T47D (cell line): ENCODE measurements at regions not wholly inside any gene's neighbourhood (a gene's known extent, or its start where the extent isn't known, plus 50 kb on each side); places are given as distances from the start of the nearest gene placed in this dataset.

Experiments
- DNase-seq, 2 experiments: peaks; one replicate each; pipeline versions ENCODE4 v3.0.0 to v3.0.0-alpha.2; 2011 to 2012; ENCODE audit warnings: low read depth in 1 of 2, low spot score in 1 of 2
- JUND ChIP-seq: IDR thresholded peaks from 2 replicates; pipeline ENCODE4 v1.6.1; 2012; ENCODE audit warnings: low read depth
- in situ Hi-C: cut with HindIII; loops from 2 replicates; pipeline ENCODE4 v1.10.0; 2016; ENCODE audit warnings: low sequenced_read_pairs, low pct_unique_long_range_greater_than_20kb

GRCh38 chr9:136611606-136612005 is 51.1 kb upstream of the EGFL7 start:
- TF ChIP-seq JUND = no peak
- DNase-seq = no peak
- in situ Hi-C loops = no loop called here

GRCh38 chr9:136611119-136611518 is 51.6 kb upstream of the EGFL7 start:
- DNase-seq = no peak
- in situ Hi-C loops = no loop called here
- no peak for TF ChIP-seq JUND

DNA sequence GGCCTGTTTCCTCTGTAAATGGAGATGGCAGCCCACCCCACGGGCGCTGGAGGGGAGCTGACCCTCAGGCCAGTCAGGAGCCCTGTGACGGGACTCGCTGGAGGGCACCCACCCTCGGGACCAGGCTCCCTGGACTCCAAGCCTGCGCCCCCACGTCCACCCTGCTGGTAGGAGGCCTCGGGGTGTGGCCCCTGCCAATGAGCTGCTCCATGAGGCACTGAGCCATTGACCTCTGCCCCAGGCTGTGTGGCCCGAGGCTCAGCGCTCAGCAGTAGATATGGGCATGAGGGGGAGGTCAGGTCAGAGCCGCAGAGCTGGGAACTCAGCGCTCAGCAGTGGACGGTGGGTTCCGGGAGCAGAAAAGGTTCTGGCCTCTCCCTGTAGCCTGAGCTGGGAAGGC is 52.3 kb upstream of the EGFL7 start:
- in situ Hi-C loops = no loop called here
- TF ChIP-seq JUND = no peak

DNA sequence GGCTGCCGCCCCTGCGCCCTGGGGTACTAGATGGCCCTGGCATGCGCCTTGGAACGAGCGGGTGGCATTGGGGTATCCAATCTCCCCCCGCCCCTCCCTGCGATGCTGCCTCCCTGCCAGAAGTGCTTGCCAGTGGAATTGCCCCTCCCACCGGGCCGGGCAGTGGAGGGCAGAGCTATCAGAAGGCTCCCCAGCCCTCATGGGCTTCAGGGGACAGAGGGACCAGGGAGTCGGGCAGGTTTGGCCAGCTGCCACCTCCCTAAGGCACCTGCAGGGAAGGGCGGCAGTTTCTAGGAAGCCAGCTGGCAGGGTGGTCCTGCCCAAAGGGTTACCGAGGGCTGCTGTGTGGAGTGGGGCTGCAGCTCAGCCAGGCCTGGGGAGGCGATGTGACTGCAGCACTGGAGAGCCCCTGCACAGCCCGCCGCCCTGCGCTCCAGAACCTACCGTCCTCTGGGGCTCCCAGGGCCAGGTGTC is 52.8 kb upstream of the EGFL7 start:
- DNase-seq = no peak
- no peak for TF ChIP-seq JUND
- in situ Hi-C loops = no loop called here

More for the DNA sequence above, 52.3 kb upstream of the EGFL7 start:
- no peak for DNase-seq

DNA sequence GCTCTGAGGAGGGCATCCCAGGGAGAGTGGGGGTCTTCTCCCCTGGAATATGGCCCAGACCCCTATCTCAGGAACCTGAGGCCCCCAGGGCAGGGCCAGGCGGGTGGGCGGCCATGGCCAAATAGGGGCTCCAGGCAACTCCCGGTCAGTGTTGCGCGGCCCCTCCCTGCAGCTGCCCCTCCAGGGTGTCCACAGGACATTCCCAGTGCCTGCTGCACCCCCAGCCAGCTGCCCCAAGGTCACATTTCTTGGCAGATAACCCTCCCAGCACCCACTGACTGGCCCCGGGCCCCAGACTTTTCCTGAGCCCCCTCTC is 53.6 kb upstream of the EGFL7 start:
- in situ Hi-C loops = no loop called here
- TF ChIP-seq JUND = no peak
- DNase-seq = no peak

GRCh38 chr9:136608348-136609159 is 54.2 kb upstream of the EGFL7 start:
- DNase-seq = no peak
- TF ChIP-seq JUND = no peak

DNA sequence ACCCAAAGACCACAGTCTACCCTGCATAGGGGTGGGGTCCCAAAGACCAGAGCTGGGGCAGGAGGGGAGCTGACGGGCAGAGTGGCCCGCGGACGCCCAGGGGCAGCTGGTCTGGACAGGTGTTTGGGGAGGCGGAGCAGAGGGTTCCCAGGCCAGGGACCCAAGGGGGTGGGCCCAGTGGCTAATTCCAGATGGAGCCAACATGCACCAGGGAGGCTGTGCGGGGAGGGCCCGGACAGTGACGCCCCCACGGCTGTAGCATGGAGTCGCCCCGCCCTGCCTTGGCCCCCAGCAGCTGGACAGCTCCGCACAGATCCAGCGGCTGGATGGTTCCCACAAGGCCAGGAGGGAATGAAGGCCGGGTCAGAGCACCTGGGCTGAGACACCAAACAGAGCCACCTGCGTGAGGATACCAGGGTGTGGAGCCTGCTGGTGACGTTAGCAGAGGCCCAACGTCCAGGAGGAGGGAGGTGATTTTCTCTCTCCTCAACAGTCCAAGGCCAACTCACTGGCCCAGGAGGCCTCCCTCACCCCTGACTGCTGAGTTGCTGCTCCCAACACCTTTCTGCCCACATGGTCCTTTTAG is 55.3 kb upstream of the EGFL7 start:
- no peak for TF ChIP-seq JUND
- in situ Hi-C loops = no loop called here
- DNase-seq = no peak

More at GRCh38 chr9:136608348-136609159, 54.2 kb upstream of the EGFL7 start:
- in situ Hi-C loops = no loop called here

DNA sequence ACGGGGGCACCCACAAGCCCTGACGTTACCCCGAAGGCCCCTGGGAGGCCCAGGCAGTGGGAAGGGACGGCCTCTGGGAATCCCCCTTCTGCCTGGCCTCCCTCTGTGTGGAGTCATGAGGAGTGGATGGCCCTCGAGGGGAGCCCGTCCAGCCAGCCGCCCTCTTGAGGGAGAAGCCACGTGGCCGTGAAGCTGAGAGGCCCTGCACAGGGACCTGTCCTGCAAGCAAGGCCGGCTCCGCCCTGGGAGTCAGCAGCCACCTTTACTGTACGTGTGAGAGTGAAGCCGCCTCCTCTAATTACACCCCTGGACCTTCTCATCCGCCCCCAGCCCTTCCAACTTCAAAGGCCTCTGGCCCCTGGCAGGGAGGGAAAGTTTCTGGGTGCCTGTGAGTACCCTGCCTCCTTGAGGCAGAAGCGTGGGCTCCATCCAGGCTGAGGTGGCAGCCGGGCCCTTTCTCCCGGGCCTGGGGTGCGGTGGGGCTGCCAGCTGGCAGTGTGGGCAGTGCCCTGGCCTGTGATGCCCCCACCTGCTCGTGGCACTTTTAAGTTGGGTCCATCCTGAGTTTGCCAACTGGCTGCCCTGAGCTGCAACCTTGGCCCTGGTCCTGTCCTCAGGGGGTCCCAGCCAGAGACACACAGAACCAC is 55.9 kb upstream of the EGFL7 start:
- peak in 1 of 2 experiments; percentile 42 for DNase-seq
- no peak for TF ChIP-seq JUND
- in situ Hi-C loops = no loop called here

DNA sequence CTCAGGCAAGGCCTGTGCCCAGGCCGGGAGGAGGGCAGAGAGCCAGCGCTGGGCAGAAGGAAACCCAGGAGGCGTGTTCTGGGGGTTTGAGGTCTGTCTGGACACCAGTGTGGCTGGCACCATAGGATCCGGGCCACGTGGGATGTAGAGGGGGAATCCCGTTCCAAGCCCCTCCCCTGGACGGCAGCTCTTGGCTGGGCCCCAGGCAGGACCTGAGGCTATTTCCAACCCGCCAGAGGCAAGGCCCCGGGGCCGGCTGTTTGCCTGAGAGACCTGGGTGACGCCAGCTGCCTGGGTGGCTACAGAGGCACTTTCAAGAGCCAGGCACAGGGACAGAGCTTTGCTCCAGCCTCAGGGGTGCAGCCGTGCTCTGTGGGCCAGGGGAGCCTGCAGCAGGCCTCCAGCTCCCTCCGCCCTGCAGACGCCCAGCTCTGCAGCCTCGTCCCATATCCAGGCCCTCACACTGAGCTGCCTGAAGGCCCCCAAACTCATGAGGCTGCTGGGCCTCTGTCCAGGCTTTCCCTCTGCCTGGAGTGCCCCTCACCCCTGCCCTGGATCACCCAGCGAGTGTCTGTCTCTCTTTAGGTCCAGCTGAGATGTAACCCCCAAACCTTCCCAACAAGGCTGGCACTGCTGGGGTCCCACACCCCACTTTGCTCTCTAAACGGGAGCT is 56.6 kb upstream of the EGFL7 start:
- DNase-seq = no peak
- no peak for TF ChIP-seq JUND
- in situ Hi-C loops = no loop called here

DNA sequence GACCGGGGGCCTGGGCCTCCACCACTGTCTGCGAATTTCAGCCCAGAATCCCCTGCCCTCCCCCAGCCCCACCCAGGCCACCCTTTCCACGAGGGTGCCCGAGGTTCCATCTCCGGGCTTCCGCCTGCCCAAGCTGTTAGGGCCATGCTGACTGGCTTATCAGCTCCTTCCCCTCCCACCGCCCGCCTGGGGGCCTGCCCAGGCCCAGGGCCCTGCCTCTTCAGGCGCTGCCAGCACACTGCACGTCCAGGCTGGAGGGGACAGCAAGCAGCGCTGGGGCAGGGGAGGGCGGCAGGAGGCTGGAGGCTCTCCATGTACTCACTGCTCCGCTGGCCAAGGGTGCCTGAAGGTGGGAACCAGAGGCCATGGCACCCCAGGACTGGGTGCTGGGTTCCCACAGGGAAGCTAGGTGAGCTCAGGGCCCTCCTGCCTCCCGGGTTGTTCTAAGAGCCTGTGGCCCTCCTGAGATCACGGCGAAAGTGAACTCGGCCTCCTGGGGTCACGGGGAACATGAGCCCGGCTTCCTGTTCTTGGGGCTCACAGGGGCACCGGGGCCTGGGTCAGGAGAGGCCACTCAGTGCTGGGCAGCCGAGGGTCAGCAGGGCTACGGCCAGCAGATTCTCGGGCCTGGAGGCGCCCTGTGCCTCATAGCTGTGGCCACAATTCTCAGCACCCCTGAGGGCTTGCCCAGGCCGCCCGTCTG is 57.7 kb upstream of the EGFL7 start:
- in situ Hi-C loops = no loop called here
- no peak for DNase-seq
- no peak for TF ChIP-seq JUND

GRCh38 chr9:136603901-136604814 is 58.3 kb upstream of the NOTCH1 start:
- in situ Hi-C loops = no loop called here
- DNase-seq = no peak
- TF ChIP-seq JUND = no peak
